ENCODE measurements at regions not wholly inside any gene's neighbourhood (a gene's known extent, or its start where the extent isn't known, plus 50 kb on each side); places are given as distances from the start of the nearest gene placed in this dataset.
"Not testable (repeated sequence)": the region's sequence is repeated elsewhere in the genome, so short reads cannot be mapped to it uniquely, and the experiment has no call there.

- no peak for DNase-seq (ENCODE audit: low read depth in 4 of 4, low spot score in 2 of 4)
Measured at GRCh38 chr7:16369855-16370254, 51.5 kb downstream of the CRPPA start.

DNA sequence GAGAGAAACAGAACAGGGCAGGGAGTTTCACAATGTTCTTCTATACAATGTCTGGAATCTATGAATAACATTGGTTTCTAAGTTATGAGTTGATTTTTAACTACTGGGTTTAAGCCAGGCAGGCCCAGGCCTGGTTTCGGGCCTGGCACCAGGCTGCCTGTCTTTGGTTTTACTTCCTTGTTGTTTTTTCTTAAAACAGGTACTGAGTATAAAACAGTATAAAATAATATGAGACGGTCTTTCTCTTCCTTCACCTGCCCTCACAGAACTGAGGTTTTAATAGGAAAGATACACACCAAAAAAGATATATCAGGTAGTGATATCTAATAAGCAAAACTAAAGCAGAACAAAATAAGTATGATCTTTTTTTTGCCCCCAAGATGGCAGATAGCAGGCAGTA is 52.0 kb downstream of the CRPPA start:
- DNase-seq (ENCODE audit: low read depth in 4 of 4, low spot score in 2 of 4), result not testable (repeated sequence)

DNA sequence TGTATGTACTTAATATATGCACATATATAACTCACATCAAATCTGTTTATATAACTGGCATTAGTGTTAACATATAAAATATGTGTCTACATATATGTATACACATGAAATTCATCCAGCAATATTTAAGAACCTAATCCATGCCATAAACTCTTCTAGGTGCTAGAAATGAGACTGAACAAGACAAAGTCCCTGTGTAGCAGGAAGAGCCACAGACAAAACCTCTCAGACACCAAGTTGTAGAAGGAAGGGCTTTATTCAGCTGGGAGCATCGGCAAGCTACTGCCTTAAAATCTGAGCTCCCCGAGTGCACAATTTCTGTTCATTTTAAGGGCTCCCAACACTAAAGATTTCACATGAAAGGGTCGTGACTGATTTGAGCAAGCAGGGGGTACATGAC is 52.5 kb downstream of the CRPPA start:
- no peak for DNase-seq (ENCODE audit: low read depth in 4 of 4, low spot score in 2 of 4)

DNA sequence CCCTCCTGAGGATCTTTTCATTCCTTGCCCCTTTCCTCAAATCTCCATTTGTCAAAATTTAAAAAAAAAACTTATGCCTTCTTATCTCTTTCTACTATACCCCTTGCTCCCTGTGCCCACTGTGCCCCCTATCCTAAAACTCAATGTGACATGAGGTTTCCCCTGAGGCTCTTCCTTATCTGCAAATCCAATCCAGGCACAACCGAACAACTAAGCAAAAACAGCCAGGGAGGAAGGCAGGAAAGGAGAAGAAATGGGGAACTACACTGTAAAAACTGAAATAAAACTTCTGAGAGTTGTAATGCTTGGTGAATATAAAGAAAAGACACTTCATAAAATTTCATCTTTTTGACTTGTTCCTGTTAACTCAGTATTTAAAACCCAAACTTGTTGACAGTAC is 54.2 kb downstream of the CRPPA start:
- DNase-seq (ENCODE audit: low read depth in 4 of 4, low spot score in 2 of 4), result no peak

DNA sequence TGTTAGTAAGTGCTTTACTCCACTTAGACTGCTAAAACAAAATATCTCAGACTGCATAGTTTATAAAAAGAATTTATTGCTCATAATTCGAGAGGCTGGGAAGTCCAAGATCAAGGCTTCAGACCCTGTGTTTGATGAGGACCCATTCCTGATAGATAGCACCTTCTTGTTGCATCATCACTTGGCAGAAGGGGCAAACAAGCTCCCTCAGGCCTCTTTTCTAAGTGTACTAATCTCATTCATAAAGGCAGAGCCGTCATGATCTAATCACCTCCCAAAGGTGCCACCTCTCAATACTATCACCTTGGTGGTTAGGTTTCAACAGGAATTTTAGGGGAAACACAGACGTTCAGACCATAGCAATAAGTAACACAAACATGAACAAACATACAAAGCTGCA is 55.4 kb downstream of the CRPPA start:
- no peak for DNase-seq (ENCODE audit: low read depth in 4 of 4, low spot score in 2 of 4)

- no peak for DNase-seq (ENCODE audit: low read depth in 4 of 4, low spot score in 2 of 4)
Measured at GRCh38 chr7:16365177-16365576, 56.2 kb downstream of the CRPPA start.

GRCh38 chr7:16359216-16359615 is 62.1 kb downstream of the CRPPA start:
- no peak for DNase-seq (ENCODE audit: low read depth in 4 of 4, low spot score in 2 of 4)

GRCh38 chr7:16357921-16358320 is 63.4 kb downstream of the CRPPA start:
- DNase-seq (ENCODE audit: low read depth in 4 of 4, low spot score in 2 of 4), result no peak

DNA sequence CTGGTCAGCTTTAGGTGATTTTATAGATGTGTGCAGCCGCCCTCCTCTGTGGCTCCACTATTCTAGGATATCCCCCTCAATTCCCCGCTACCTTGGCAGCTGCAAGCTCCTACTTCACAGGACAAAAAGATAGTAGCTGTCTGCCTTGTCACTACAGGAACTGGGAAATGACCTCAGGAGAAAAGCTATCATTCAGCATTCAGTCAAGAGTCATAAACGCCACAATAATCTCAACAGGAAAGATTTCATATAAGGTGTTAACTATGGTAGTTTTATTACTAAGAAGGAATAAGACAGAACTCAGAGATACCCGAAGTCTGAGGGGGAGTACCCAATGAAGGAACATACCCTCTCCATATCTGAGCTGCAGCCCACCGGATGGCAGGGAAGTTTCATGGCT is 63.9 kb downstream of the CRPPA start:
- DNase-seq (ENCODE audit: low read depth in 4 of 4, low spot score in 2 of 4), result no peak

DNA sequence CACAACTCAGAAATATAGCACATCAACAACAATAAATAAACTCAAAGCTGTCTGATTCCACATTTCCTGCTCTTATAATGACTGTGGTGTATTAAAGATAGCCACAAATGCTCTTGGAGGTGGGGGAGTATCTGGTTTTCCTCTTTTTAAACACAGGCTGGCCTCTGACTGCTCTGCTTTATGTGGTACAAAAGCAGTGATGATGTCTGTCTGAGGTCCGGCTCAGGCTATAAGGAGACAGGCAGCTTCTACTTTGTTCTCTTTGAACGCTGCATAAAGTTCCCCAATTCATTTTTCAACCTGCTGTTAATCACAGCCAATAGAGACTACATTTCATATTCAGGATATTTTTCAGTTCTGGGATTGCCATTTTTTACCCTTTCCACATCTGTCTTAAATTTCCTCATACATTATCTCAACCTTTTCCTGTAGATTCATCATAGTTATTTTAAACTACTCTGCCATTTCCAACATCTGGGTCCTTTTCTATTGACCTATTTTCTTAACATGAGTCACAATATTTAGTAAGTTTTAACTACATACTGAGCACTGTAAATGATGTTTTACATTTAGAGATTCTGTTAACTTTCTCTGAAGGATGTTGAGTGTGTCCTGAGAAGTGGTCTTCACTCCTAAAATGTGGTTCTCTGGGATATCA is 64.9 kb downstream of the CRPPA start:
- DNase-seq (ENCODE audit: low read depth in 4 of 4, low spot score in 2 of 4), result no peak

GRCh38 chr7:16354573-16354972 is 66.8 kb downstream of the CRPPA start:
- no peak for DNase-seq (ENCODE audit: low read depth in 4 of 4, low spot score in 2 of 4)

DNA sequence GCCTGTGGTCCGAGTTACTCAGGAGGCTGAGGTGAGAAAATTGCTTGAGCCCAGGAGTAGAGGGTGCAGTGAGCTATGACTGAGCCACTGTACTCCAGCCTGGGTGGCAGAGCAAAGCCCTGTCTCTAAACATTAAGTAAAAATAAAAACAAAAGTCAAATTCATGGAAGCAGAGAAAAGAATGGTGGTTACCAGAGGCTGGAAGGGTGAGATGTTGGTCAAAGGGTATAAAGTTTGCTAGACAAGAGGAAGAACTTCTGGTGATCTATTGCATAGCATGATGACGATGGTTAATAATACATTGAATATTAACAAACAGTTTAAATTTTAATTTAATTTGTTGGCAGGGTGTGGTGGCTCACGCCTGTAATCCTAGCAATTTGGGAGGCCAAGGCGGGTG is 68.1 kb downstream of the CRPPA start:
- DNase-seq (ENCODE audit: low read depth in 4 of 4, low spot score in 2 of 4), result no peak

DNA sequence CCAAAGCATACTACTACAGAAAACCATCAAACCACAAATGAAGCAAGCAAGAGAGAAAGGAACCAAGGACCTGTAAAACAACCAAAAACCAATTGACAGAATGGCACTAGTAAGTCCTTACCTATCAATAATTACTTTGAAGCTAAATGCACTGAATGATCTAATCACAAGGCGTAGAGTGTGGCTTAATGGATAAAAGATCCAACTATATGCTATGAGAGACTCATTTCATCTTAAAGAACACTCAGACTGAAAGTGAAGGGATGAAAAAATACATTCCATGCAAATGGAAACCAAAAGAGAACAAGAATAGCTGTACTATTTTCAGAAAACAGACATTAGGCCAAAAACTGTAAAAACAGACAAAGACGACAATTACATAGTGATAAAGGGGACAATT is 70.7 kb downstream of the CRPPA start:
- DNase-seq (ENCODE audit: low read depth in 4 of 4, low spot score in 2 of 4), result no peak

DNA sequence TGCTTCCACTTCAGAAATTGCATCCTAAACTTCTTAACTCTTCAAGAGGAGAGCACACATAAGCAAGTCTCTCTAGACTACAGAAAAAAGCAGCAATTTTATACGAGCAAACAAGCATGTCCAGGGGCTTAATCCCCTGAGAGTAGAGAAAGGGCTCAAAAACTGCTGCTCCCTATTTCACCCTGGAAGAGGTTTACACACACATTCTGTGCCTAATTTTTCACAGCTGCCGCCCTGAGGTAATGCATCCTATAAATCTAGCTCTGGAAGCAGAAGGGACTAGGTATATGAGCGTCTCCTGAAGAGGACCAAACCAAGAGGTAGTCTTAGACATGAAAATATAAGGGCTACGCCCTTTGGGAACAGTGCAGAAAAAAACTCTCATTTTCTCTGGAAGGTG is 73.1 kb downstream of the CRPPA start:
- DNase-seq (ENCODE audit: low read depth in 4 of 4, low spot score in 2 of 4), result no peak

DNA sequence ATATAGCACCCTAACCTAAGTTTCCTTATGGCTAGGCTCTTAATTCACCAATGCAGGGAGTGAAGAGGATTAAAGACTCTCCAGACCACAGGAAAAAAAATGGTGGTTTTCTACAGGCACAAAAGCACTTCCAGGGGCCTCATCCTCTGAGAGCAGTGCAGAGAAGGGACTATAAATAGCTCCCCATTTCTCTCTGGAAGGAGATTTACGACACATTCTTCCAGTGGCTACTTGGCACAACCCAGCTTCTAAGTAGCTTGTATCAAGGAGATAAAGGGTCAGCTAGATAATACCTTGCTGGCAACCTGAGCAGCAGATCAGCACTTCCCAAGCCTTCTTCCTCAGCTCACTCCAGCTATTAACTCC is 73.5 kb downstream of the CRPPA start:
- DNase-seq (ENCODE audit: low read depth in 4 of 4, low spot score in 2 of 4), result no peak

DNA sequence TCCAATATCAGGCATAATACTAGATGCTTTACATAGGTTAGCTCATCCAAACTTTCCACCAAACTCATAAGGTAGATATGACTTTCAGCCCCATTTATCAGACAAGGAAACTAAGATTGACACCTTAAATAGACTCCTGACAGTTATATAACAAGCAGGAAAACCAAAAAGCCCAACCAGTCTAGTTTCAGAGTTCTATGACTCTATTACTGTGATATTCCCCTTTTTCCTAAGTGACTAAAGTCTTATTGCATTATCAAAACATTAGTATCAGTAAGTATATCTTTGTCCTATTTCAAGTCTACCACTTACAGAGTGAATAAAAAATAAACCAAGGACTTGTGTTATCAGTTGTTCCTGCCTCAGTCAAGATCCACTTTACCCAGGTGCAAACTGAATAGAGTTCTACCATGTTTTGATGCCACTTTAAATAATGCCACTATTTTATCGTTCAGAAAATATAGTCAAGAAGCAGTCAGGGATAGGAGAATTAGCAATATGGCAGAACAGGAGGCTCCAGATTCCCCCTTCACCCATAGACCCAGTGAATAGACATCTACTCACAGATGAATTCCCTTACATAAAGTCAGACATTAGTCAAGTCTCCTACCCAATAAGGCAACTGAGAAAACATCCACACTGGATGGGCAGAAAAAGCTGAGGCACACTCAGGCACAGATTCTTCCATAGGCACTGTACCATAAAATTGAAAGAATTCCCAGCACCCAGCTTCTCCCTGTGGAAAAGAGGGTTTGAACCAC is 74.1 kb downstream of the CRPPA start:
- DNase-seq (ENCODE audit: low read depth in 4 of 4, low spot score in 2 of 4), result no peak

DNA sequence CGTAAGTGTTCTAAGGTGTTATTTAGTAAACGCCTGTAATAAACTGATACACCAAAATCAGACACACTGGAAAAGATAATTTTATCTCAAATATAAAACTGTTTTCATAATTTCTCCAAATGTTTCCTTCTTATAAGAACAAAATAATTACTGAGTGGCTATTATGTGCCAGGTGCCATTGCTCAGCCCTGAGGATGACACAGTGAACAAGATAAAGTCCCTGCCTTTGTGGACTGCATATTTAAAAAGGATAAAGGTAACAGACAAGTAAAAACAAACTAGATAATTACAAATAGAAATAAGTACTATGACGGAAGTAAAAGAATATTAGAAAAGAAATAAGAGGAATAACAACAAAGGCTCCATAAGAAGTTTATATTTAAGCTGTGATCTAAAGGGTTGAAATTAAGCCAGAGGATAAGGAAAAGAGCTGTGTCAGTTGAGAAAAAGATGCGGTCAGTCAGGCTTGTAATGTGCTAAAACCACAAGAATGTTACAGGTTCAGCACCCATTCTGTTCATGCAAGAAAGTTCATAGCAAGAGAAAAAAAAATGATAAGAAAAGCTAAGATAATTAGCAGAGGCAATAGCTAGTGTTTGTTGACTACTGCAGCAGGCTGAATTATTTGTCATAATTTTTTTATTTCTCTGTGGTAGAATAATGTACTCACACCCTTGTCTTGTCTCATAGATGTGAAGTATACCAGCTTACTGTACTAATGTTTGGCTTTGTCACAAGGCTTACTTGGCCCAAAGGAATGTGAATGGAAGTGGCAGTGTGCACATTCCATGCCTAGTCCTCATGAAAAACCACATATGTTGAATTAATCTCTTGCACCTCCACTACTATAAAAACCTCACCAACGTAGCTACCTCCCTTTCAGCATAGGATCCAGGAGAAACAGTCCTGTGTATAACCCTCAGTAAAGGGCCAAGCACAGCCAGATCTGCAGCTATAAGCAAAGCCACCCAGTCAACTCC is 75.1 kb downstream of the CRPPA start:
- no peak for DNase-seq (ENCODE audit: low read depth in 4 of 4, low spot score in 2 of 4)

DNA sequence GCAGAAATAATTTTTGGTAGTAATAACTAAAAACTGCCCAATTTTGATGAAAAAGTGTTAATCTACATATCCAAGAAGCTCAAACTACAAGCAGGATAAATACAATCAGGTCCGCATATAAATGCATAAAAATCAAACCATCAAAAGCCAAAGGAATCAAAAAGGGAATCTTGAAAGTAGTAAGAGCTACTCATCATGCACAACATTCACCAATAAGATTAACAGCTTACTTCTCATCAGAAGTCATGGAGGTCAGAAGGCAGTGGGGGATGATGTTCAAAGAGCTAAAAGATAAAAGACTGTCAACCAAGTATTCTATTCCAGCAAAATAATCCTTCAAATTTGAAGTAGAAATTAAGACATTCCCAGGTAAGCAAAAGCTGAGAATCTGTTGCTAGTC is 76.4 kb downstream of the CRPPA start:
- no peak for DNase-seq (ENCODE audit: low read depth in 4 of 4, low spot score in 2 of 4)

DNA sequence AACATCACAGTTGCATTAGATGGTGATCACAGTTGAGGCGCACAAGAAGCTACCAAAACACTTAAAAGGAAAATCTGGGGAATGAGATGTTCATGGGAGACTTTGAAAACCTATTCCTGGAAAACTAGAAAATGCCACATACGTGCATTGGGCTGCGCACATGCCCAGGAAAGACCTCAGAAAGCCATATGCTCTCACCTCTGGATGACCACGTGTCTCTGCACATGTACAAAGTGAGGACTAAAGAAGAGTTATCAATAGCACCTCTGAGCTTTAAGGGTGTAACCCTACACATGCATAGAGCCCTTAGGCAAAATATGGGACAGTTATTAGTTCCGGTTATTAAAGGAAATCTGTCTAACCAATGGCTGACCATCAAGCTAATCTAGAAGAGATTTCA is 77.7 kb downstream of the CRPPA start:
- no peak for DNase-seq (ENCODE audit: low read depth in 4 of 4, low spot score in 2 of 4)

- DNase-seq (ENCODE audit: low read depth in 4 of 4, low spot score in 2 of 4), result no peak
Measured at GRCh38 chr7:16338065-16338464, 83.3 kb downstream of the CRPPA start.

- DNase-seq (ENCODE audit: low read depth in 4 of 4, low spot score in 2 of 4), result no peak
Measured at GRCh38 chr7:16326106-16326505, 95.2 kb downstream of the CRPPA start.
